Gastrocnemius medialis (tissue), 4 donors: ENCODE measurements at regions not wholly inside any gene's neighbourhood (a gene's known extent, or its start where the extent isn't known, plus 50 kb on each side); places are given as distances from the start of the nearest gene placed in this dataset.

Experiments
- ATAC-seq, 2 donors: fragments of 150-250 bp; one replicate each; pipeline ENCODE4 v1.9.1; 2016
- DNase-seq, 2 donors: peaks; one replicate each; pipeline ENCODE4 v3.0.0-alpha.2; 2019
- H3K27ac ChIP-seq, 4 donors: fragments of 200-600 bp; sonication (generic); 1 replicate in 1 of 4; 2 replicates in 3 of 4; pipeline ENCODE4 v1.5.1; 2016 to 2018; ENCODE audit warnings: mild to moderate bottlenecking in 2 of 4, moderate library complexity in 1 of 4
- H3K27me3 ChIP-seq, 3 donors: fragments of 200-600 bp; sonication (generic) in 2 of 3; 1 replicate in 1 of 3; 2 replicates in 2 of 3; pipeline versions ENCODE4 v1.5.1 to v1.6.0; 2016 to 2019; ENCODE audit warnings: mild to moderate bottlenecking in 1 of 3, moderate library complexity in 1 of 3
- H3K36me3 ChIP-seq, 2 donors: fragments of 200-600 bp; sonication (generic) in 1 of 2; one replicate each; pipeline ENCODE4 v1.5.1; 2017 to 2018
- H3K4me1 ChIP-seq, 2 donors: fragments of 200-600 bp; sonication (generic) in 1 of 2; one replicate each; pipeline ENCODE4 v1.5.1; 2016 to 2017; ENCODE audit warnings: mild to moderate bottlenecking in 2 of 2
- H3K4me3 ChIP-seq, 4 donors: fragments of 200-600 bp; sonication (generic) in 3 of 4; 1 replicate in 1 of 4; 2 replicates in 3 of 4; pipeline ENCODE4 v1.5.1; 2016 to 2019; ENCODE audit warnings: mild to moderate bottlenecking in 2 of 4
- H3K9me3 ChIP-seq, 3 donors: fragments of 200-600 bp; sonication (generic) in 2 of 3; 1 replicate in 1 of 3; 2 replicates in 2 of 3; pipeline ENCODE4 v1.5.1; 2016 to 2019
- CTCF ChIP-seq, 5 experiments: fragments of 450-650 bp in 3 of 5; fragments of 200-600 bp in 2 of 5; sonication (generic) in 2 of 5; IDR thresholded peaks in 4 of 5; conservative IDR thresholded peaks in 1 of 5; 1 replicate in 4 of 5; 2 replicates in 1 of 5; pipeline ENCODE4 v1.5.1; 2016 to 2019; ENCODE audit warnings: antibody characterized with exemption in 5 of 5, mild to moderate bottlenecking in 3 of 5, moderate library complexity in 3 of 5
- POLR2A ChIP-seq, 2 donors: fragments of 450-650 bp; IDR thresholded peaks; one replicate each; pipeline ENCODE4 v1.6.1; 2017; ENCODE audit warnings: antibody characterized with exemption in 2 of 2, mild to moderate bottlenecking in 2 of 2, moderate library complexity in 2 of 2
- in situ Hi-C, 4 donors: fragments of 200-750 bp; cut with MboI; loops; one replicate each; pipeline versions ENCODE4 v1.15.0 to v1.8.0; 2017; ENCODE audit warnings: low sequenced_read_pairs in 4 of 4
- intact Hi-C: fragments of 100-400 bp; cut with DNase I; formaldehyde crosslinking; loops from one replicate; pipeline ENCODE4 v1.15.1; 2023; ENCODE audit warnings: low total_unique reads

GRCh38 chr14:96143906-96144305 lies 60.7 kb upstream of the BDKRB2 start:
- H3K4me3 ChIP-seq = no peak overlapping the region
- no peaks in the 10 kb centered on the region for H3K9me3 ChIP-seq
- no peak for TF ChIP-seq POLR2A (IDR thresholded peaks at IDR 0.05)
- no peak for TF ChIP-seq CTCF (IDR thresholded peaks at IDR 0.05 in 4 of 5, conservative IDR thresholded peaks at IDR 0.05 in 1 of 5)
- in situ Hi-C loops = no loop called here
- intact Hi-C loops = no loop called here
- ATAC-seq = no peak
- H3K36me3 ChIP-seq = no peaks in the 10 kb centered on the region
- no peaks in the 10 kb centered on the region for H3K4me1 ChIP-seq
- no peaks in the 10 kb centered on the region for H3K27me3 ChIP-seq
- H3K27ac ChIP-seq = no peak overlapping the region
- DNase-seq = no peak

- peak overlapping the region in 1 of 4 donors; percentile 32 for H3K27ac ChIP-seq
- H3K36me3 ChIP-seq = no peaks in the 10 kb centered on the region
- intact Hi-C loops = no loop called here
- H3K27me3 ChIP-seq = no peaks in the 10 kb centered on the region
- DNase-seq (no peak), ATAC-seq (no peak)
- no peaks in the 10 kb centered on the region for H3K4me1 ChIP-seq
- TF ChIP-seq POLR2A (IDR thresholded peaks at IDR 0.05) = no peak
- no peak overlapping the region for H3K4me3 ChIP-seq
- in situ Hi-C loops = no loop called here
- no peaks in the 10 kb centered on the region for H3K9me3 ChIP-seq
Measured at GRCh38 chr14:96145116-96145864, 59.3 kb upstream of the BDKRB2 start.

GRCh38 chr14:96146131-96146771 lies 58.4 kb upstream of the BDKRB2 start:
- intact Hi-C loops (no loop called here), in situ Hi-C loops (no loop called here)
- TF ChIP-seq POLR2A (IDR thresholded peaks at IDR 0.05) (no peak), CTCF (IDR thresholded peaks at IDR 0.05 in 4 of 5, conservative IDR thresholded peaks at IDR 0.05 in 1 of 5) (no peak)
- Histone ChIP-seq H3K4me1 (no peaks in the 10 kb centered on the region), H3K9me3 (no peaks in the 10 kb centered on the region), H3K4me3 (no peak overlapping the region), H3K27ac (peak overlapping the region in 1 of 4 donors; percentile 32), H3K27me3 (no peaks in the 10 kb centered on the region), H3K36me3 (no peaks in the 10 kb centered on the region)
- DNase-seq (no peak), ATAC-seq (peak in 1 of 2 donors; percentile 41)

- Histone ChIP-seq H3K9me3 (no peaks in the 10 kb centered on the region), H3K4me1 (no peaks in the 10 kb centered on the region), H3K27ac (no peak overlapping the region), H3K27me3 (no peaks in the 10 kb centered on the region), H3K4me3 (no peak overlapping the region), H3K36me3 (no peaks in the 10 kb centered on the region)
- no peak for ATAC-seq
- intact Hi-C loops (no loop called here), in situ Hi-C loops (no loop called here)
- no peak for DNase-seq
- no peak for TF ChIP-seq CTCF (IDR thresholded peaks at IDR 0.05 in 4 of 5, conservative IDR thresholded peaks at IDR 0.05 in 1 of 5)
- no peak for TF ChIP-seq POLR2A (IDR thresholded peaks at IDR 0.05)
Measured at GRCh38 chr14:96148631-96149030, 56.0 kb upstream of the BDKRB2 start.

- no peak for ATAC-seq
- no peak overlapping the region for H3K4me3 ChIP-seq
- in situ Hi-C loops (no loop called here), intact Hi-C loops (no loop called here)
- no peak for DNase-seq
- no peaks in the 10 kb centered on the region for H3K27me3 ChIP-seq
- no peak overlapping the region for H3K27ac ChIP-seq
- H3K36me3 ChIP-seq = no peaks in the 10 kb centered on the region
- no peaks in the 10 kb centered on the region for H3K9me3 ChIP-seq
- no peak for TF ChIP-seq CTCF (IDR thresholded peaks at IDR 0.05 in 4 of 5, conservative IDR thresholded peaks at IDR 0.05 in 1 of 5)
- TF ChIP-seq POLR2A (IDR thresholded peaks at IDR 0.05) = no peak
- H3K4me1 ChIP-seq = no peaks in the 10 kb centered on the region
Measured at GRCh38 chr14:96149131-96149530, 55.5 kb upstream of the BDKRB2 start.
